ENCODE measurements at regions not wholly inside any gene's neighbourhood (a gene's known extent, or its start where the extent isn't known, plus 50 kb on each side); places are given as distances from the start of the nearest gene placed in this dataset.

DNA sequence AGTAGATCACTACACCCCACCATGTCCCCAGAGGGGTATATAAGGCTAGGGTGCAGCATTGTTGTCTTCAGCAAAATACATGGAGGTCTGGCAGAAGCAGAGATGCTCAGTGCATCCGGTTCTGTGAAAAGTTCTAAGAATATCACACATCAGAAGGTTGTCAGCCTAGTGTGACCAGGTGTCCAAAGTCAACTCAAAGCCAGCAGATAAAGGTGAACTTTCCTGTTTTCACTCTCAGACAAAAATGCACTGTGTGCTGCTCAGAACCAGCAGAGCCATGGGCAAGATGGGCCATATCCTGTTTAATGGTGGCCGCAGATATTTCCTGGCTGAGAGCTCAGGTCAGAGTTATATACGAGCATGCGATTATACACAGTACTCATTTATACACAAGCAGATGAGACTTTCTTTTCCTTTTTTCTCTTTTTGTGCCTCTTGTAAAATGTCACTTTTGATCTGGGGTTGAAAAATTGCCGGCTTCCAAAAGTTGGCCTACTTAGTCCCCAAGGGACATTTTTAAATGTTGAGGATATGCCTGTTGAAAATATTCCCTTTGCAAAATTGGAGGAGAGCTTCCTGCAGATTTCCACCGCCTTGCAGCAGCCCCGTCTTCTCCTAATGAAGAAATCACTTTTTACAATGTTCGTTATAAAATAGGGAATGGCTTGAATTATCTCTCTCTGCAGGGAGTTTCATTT, 425.6 kb upstream of the SALL1 start:
- H3K27me3 Mint-ChIP-seq (ENCODE audit: low read depth in 3 of 3) = no peaks in the 10 kb centered on the region
- no peak overlapping the region for H3K4me3 Mint-ChIP-seq
- peaks cover 0 to 23% (median 5%) of the 10 kb centered on the region in 6 donors for H3K9me3 Mint-ChIP-seq
- H3K4me1 Mint-ChIP-seq = no peaks in the 10 kb centered on the region
- peaks cover 0 to 2% (median 0%) of the 10 kb centered on the region in 3 donors for H3K36me3 Mint-ChIP-seq
- no peak overlapping the region for H3K27ac Mint-ChIP-seq
- DNase-seq = no peak

DNA sequence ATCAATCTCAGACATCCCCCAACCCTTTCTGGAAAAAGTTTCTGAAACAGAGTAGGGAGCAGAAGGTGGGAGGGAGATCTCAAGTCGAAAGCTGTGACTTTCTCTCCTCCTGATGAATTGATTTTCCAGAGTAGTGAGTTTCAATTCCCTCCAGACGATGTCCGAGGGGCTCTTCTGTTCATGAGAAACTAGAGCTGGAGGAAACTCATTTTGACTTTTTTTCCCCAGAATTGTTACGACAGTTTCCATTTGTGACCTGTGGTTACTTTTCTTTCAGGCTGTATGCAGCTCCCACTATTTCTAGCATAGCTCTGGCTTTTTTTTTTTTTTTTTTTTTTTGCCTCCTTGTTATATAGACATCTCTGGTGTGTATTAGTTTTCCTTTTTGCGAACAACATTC, 422.1 kb upstream of the SALL1 start:
- DNase-seq = no peak
- no peaks in the 10 kb centered on the region for H3K4me1 Mint-ChIP-seq
- peaks cover 0 to 2% (median 0%) of the 10 kb centered on the region in 3 donors for H3K36me3 Mint-ChIP-seq
- H3K9me3 Mint-ChIP-seq = peaks cover 0 to 23% (median 6%) of the 10 kb centered on the region in 6 donors
- H3K4me3 Mint-ChIP-seq = no peak overlapping the region
- H3K27me3 Mint-ChIP-seq (ENCODE audit: low read depth in 3 of 3) = no peaks in the 10 kb centered on the region
- H3K27ac Mint-ChIP-seq = no peak overlapping the region

DNA sequence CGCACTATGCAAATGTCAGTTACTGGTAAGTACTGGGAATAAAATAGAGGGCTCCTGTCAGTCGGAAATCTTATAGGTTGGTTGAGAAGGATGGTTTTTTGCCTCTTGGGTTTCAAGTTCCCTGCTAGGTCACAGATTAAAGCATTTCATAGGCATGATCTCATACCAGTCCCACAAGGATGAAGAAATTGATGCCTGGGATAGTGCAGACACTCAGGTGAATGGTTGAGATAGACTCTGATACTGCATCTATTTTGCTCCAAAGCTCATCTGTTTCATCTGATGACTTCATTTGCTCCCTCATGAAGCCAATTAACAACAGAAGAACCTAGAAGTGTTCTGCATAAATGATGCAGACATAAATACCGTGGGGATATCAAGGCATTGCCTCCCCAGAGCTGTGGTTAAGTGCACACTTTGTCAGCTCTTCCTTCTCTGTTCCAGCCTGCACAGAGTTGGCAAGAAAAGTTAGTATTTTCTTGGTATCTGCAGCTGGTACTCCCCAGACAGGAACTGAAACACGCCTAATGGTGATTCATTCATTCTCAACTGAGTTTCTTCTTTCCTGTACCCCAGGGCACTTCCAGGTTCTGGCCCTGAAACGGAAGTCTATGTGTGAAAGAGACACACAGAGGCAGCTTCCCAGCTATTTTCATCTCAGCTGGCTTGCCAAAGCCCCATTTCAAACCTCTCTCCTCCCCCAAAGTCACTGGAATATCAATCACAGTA, 418.3 kb upstream of the SALL1 start:
- H3K4me1 Mint-ChIP-seq = no peaks in the 10 kb centered on the region
- no peak overlapping the region for H3K4me3 Mint-ChIP-seq
- peaks cover 0 to 10% (median 5%) of the 10 kb centered on the region in 6 donors for H3K9me3 Mint-ChIP-seq
- H3K27ac Mint-ChIP-seq = no peak overlapping the region
- no peaks in the 10 kb centered on the region for H3K27me3 Mint-ChIP-seq (ENCODE audit: low read depth in 3 of 3)
- H3K36me3 Mint-ChIP-seq = no peaks in the 10 kb centered on the region
- DNase-seq = no peak

DNA sequence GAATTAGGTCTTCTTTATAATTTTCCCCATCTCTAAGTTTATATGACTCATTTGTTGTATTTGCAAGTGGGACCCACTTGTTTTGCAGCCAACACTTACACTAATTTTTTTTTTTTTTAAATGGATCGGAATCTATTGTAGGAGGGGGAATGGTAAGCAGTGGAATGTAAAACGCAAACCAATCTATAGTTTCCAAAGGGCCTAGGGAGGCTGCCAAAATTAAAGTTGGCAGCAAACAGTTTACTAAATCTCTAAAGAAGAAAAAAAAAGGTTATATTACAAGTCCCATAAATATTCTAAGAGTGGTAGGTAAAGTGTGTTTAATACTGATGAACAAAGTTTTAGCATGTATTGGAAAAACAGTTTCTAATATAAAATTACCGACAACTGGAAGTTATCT, 416.8 kb upstream of the SALL1 start:
- Mint-ChIP-seq H3K36me3 (no peaks in the 10 kb centered on the region), H3K4me1 (no peaks in the 10 kb centered on the region), H3K27me3 (ENCODE audit: low read depth in 3 of 3) (no peaks in the 10 kb centered on the region), H3K4me3 (no peak overlapping the region), H3K27ac (no peak overlapping the region), H3K9me3 (peaks cover 0 to 8% (median 4%) of the 10 kb centered on the region in 6 donors)
- DNase-seq = no peak

DNA sequence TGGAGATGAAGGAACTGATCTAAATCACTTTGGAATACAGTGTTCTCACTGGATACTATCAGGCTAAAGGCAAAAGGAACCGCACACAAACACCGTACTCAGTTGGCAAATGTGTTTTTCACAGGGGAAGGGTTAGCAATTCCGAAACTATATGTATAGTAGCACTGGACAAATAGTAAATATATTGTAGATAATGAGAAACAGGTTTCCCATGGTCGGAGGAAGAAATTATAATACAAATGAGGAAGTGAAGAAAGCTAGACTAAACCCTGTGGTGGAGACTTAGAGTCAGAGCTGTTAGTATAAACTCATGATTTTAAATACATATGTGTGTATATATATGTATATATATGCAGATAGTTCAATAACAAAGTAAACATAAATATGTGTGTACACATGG, 414.1 kb upstream of the SALL1 start:
- no peak for DNase-seq
- peaks cover 0 to 8% (median 0%) of the 10 kb centered on the region in 6 donors for H3K9me3 Mint-ChIP-seq
- no peak overlapping the region for H3K4me3 Mint-ChIP-seq
- no peak overlapping the region for H3K27ac Mint-ChIP-seq
- H3K27me3 Mint-ChIP-seq (ENCODE audit: low read depth in 3 of 3) = no peaks in the 10 kb centered on the region
- H3K4me1 Mint-ChIP-seq = no peaks in the 10 kb centered on the region
- no peaks in the 10 kb centered on the region for H3K36me3 Mint-ChIP-seq

DNA sequence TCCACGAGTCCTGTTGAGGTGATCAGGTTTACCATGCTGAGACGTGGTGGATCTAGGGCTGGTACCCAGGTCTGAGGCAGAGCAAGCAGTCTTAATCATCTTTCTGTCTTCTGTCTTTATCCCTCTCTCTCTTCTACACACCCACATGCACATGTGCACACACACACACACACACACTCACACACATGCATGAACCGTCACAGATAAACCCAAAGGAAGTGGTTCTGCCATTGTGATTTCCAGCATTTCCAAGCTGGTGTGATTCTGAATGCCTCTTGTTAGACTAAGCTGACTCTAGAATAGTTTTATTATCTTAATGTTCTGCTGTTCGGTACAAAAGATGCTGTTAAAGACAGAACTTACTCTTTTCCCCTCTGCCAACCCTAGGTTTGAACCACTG, 411.8 kb upstream of the SALL1 start:
- DNase-seq = no peak
- no peaks in the 10 kb centered on the region for H3K4me1 Mint-ChIP-seq
- no peak overlapping the region for H3K4me3 Mint-ChIP-seq
- peaks cover 0 to 4% (median 0%) of the 10 kb centered on the region in 3 donors for H3K27me3 Mint-ChIP-seq (ENCODE audit: low read depth in 3 of 3)
- no peak overlapping the region for H3K27ac Mint-ChIP-seq
- H3K36me3 Mint-ChIP-seq = no peaks in the 10 kb centered on the region
- peaks cover 0 to 8% (median 4%) of the 10 kb centered on the region in 6 donors for H3K9me3 Mint-ChIP-seq

DNA sequence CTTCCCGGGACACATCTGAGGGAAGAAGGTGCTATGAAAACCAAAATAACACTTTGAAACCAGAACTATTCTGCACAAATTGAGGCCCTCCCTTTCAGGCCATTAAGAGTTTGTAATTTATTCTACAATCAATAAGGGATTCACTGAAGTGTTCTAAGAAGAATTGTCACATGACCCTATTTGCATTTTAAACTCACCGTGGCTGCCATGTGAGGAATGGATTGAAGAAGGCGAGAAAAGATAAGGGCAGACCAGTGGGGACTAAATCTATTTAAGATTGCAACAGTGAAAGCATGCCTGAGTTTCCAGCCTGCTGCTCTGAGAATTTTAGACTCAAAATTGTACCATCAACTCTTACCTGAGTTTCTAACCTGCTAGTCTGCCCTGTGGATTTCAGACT, 408.8 kb upstream of the SALL1 start:
- Mint-ChIP-seq H3K27me3 (ENCODE audit: low read depth in 3 of 3) (peaks cover 0 to 4% (median 0%) of the 10 kb centered on the region in 3 donors), H3K4me3 (no peak overlapping the region), H3K27ac (no peak overlapping the region), H3K36me3 (no peaks in the 10 kb centered on the region), H3K4me1 (no peaks in the 10 kb centered on the region), H3K9me3 (peaks cover 0 to 13% (median 4%) of the 10 kb centered on the region in 6 donors)
- DNase-seq = no peak

DNA sequence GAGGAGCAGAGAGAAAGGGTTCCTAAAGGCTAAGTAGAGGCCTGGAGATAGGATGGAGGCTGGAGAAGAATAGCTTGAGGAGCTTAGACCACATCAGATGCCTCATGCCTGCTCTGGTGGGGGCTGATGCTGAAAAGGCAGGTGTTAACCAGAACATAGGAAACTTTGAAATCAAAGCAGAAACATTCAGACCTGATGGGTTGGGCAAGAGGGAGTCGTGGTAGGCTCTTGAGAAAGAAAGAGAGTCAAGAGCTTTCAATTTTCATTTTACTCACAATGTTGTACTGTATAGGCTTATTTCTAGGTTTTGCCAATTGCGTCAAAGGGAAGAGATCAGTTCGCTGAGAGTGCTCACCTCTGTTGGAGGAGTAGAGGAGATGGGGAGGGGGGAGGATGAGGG, 406.6 kb upstream of the SALL1 start:
- DNase-seq = no peak
- Mint-ChIP-seq H3K27me3 (ENCODE audit: low read depth in 3 of 3) (peaks cover 0 to 4% (median 0%) of the 10 kb centered on the region in 3 donors), H3K4me1 (no peaks in the 10 kb centered on the region), H3K4me3 (no peak overlapping the region), H3K36me3 (no peaks in the 10 kb centered on the region), H3K9me3 (peaks cover 0 to 11% (median 5%) of the 10 kb centered on the region in 6 donors), H3K27ac (no peak overlapping the region)

DNA sequence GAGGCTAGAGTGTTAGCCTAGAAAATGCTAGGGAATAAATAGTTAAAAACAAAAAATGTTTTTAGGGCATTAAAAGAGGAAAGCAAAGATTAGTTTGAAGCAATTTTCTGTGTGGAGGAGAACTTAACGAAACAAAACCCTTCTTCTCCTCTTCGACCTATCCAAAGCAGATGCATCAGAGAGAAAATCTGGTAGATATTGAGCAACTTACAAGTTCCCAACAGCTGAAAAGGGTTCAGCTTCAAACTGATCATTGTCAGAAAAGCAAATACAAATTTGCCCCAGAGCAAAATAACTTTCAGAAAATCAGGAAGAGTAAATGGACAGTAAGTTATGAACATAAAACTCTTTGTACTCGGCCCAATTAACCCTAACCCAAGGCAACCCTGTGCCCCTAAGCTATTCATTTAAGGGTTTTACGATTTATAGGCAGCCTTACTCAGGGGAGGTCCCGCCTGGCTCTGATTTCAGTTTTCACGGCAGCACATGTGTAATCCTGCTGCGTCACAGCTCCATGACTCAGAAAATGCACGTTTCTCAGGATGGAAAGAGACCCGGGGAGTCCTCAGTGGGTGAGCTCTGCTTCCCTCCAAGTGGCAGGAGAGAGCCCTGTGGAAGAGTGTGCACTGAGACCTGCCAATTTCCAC, 405.7 kb upstream of the SALL1 start:
- Mint-ChIP-seq H3K27ac (no peak overlapping the region), H3K9me3 (peaks cover 0 to 11% (median 5%) of the 10 kb centered on the region in 6 donors), H3K27me3 (ENCODE audit: low read depth in 3 of 3) (peaks cover 0 to 4% (median 0%) of the 10 kb centered on the region in 3 donors), H3K4me1 (no peaks in the 10 kb centered on the region), H3K36me3 (no peaks in the 10 kb centered on the region), H3K4me3 (no peak overlapping the region)
- no peak for DNase-seq

DNA sequence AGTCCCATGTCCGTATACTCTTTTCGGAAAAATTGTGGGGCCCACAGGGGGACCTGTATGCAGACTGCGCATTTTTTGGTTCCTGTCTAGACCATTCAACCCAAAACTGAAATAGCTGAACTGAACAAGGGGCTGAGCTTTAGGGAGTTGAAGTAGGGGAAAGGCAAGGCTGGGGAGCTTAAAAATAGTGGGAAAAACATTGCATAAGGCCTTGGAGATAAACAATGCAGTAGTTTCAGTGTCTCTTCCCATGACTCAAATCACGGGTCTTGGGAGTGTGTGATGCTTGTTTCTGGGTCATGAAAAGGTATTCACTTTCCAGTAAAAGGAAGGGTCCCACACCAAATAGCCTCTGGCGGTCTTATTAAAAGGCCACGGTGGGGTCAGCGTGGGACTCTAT, 402.8 kb upstream of the SALL1 start:
- Mint-ChIP-seq H3K27ac (no peak overlapping the region), H3K9me3 (peaks cover 0 to 11% (median 6%) of the 10 kb centered on the region in 6 donors), H3K27me3 (ENCODE audit: low read depth in 3 of 3) (peaks cover 0 to 3% (median 0%) of the 10 kb centered on the region in 3 donors), H3K36me3 (no peaks in the 10 kb centered on the region), H3K4me3 (no peak overlapping the region), H3K4me1 (no peaks in the 10 kb centered on the region)
- DNase-seq = no peak

DNA sequence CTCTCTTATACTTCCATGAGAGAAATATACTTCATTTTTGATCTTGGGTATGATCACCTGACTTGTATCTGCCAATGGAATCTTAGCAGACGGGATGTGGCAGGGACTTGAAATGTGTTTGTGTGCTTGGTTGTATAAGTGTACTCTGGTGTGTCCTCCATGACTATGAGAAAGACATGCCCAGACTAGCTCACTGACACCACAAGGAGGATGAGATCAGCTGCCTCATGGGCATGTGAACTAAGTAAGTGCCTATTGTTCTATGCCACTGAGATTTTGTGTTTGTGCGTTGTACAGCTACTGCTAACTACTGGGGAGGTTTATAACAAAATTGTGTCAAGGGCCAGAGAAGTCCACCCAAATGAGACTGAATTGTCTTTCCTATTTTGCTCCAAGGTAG, 402.2 kb upstream of the SALL1 start:
- H3K27ac Mint-ChIP-seq = no peak overlapping the region
- H3K4me3 Mint-ChIP-seq = no peak overlapping the region
- no peak for DNase-seq
- peaks cover 0 to under 1% (median 0%) of the 10 kb centered on the region in 3 donors for H3K27me3 Mint-ChIP-seq (ENCODE audit: low read depth in 3 of 3)
- peaks cover 2 to 13% (median 7%) of the 10 kb centered on the region in 6 donors for H3K9me3 Mint-ChIP-seq
- H3K4me1 Mint-ChIP-seq = no peaks in the 10 kb centered on the region
- H3K36me3 Mint-ChIP-seq = no peaks in the 10 kb centered on the region

DNA sequence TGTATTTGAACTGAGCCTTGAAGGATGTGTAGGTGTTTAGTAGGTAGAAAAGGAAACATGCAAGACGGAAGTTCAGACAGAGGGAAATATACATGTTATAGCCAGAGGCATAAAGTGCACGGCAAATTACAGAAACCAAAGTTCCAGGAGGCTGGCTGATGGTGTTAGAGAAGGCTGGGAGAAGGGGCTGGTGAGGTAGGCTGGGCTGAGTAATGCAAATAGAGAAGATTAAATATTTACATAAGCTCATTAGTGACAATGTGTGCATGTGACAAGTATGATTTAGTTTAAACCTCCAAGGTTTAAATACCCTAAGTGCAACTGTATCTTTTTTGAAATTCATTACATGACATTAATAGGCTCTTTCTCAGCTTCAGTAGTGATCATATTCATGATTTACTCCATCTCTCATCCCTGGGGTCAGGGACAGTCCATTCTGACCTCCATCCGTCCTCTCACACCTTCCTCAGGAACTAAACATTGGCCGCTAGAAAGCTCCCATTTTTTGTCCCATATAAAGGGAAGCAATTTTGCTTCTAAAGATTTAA, 399.8 kb upstream of the SALL1 start:
- Mint-ChIP-seq H3K27ac (no peak overlapping the region), H3K9me3 (peaks cover 0 to 22% (median 7%) of the 10 kb centered on the region in 6 donors), H3K27me3 (ENCODE audit: low read depth in 3 of 3) (peaks cover 0 to 3% (median 0%) of the 10 kb centered on the region in 3 donors), H3K4me3 (no peak overlapping the region), H3K36me3 (no peaks in the 10 kb centered on the region), H3K4me1 (no peaks in the 10 kb centered on the region)
- no peak for DNase-seq

DNA sequence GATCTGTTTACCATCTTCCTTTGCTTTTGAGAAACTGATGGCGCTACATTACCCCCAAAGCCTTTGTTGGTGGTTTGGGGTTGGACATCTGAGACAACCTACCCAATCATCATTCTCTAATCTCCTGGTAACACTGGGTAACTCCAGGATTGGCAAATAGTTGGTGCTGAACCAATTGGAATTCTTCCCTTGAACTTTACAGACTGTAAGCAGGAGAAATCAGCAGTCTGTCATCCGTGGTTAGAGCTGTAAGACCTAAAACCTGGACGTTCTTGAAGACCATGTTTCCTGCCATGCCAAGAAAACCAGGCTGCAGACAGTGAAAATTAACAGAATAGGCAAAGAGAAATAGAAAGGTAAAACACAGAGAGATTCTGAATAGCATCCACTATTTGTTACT, 398.8 kb upstream of the SALL1 start:
- no peak overlapping the region for H3K4me3 Mint-ChIP-seq
- H3K4me1 Mint-ChIP-seq = no peaks in the 10 kb centered on the region
- DNase-seq = no peak

DNA sequence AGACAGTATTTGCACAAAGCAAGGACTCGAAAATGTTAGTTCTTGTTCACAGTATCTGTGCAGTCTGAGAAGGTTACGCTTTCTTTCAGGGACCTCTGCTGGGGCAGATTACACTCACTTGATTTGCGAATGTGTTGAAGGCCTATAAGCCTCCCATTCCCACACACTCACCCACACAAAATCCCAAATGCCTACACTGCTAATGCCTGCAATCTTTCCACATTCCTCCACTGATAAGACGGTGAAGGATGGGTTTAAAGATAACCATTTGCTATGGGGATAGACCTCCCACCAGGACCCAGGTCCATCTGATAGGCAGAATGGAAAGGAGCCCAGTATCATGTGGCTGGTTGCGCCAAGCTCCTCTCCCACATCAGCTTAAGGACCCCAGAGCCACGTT, 394.9 kb upstream of the SALL1 start:
- Mint-ChIP-seq H3K27ac (no peak overlapping the region), H3K4me1 (no peaks in the 10 kb centered on the region), H3K4me3 (no peak overlapping the region), H3K9me3 (peaks cover 0 to 20% (median 6%) of the 10 kb centered on the region in 6 donors), H3K36me3 (no peaks in the 10 kb centered on the region), H3K27me3 (ENCODE audit: low read depth in 3 of 3) (peaks cover 0 to 3% (median 0%) of the 10 kb centered on the region in 3 donors)
- DNase-seq = no peak

More for the DNA sequence above, 398.8 kb upstream of the SALL1 start:
- Mint-ChIP-seq H3K27me3 (ENCODE audit: low read depth in 3 of 3) (peaks cover 0 to 3% (median 0%) of the 10 kb centered on the region in 3 donors), H3K27ac (no peak overlapping the region), H3K9me3 (peaks cover 0 to 26% (median 7%) of the 10 kb centered on the region in 6 donors), H3K36me3 (no peaks in the 10 kb centered on the region)

Data from immature natural killer cell (primary cell).